LNCAP (cell line): ENCODE measurements at regions not wholly inside any gene's neighbourhood (a gene's known extent, or its start where the extent isn't known, plus 50 kb on each side); places are given as distances from the start of the nearest gene placed in this dataset.

Experiments
- TF ChIP-seq, protein P1 (sequence below): fragments of 450-650 bp; IDR thresholded peaks from 2 replicates; pipeline ENCODE4 v1.5.1; 2017; ENCODE audit warnings: mild to moderate bottlenecking

DNA sequence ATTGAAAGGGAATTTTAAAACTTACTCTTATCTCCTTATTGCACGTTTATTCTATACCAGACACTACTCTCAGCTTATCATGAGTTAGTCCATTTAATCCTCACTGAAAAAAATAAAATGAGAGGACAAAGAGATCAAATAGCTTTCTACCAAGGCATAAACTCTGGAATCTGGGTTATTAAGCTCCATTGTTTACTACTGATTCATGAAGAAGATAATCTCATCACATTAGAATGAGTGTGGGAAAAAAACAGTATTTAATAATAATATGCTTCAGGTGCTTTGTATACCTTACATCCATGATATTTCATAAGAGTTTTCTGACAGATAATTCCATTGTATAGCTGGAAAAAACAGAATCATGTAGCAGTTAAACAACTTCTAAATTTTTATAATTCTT is 1092.6 kb downstream of the TECRL start:
- TF ChIP-seq, protein P1, sequence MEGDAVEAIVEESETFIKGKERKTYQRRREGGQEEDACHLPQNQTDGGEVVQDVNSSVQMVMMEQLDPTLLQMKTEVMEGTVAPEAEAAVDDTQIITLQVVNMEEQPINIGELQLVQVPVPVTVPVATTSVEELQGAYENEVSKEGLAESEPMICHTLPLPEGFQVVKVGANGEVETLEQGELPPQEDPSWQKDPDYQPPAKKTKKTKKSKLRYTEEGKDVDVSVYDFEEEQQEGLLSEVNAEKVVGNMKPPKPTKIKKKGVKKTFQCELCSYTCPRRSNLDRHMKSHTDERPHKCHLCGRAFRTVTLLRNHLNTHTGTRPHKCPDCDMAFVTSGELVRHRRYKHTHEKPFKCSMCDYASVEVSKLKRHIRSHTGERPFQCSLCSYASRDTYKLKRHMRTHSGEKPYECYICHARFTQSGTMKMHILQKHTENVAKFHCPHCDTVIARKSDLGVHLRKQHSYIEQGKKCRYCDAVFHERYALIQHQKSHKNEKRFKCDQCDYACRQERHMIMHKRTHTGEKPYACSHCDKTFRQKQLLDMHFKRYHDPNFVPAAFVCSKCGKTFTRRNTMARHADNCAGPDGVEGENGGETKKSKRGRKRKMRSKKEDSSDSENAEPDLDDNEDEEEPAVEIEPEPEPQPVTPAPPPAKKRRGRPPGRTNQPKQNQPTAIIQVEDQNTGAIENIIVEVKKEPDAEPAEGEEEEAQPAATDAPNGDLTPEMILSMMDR, result no peak

DNA sequence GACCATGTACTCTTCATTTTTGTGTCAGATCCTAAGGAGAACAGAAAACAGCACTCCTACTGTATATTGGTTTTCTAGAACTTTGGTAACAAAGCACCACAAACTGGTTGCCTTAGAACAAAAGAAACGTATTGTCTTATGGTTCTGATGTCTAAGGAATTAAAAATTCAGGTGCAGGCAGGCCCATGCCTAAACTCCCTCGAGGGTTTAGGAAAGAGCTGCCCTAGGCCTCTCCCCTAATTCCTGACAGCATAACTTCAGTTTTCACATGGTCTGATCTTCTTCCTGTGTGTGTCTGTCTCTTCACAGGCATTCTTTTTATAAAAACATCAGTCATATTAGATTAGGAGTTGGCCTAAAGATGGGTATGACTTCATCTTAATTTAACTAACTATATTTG is 1093.6 kb downstream of the TECRL start:
- TF ChIP-seq, protein P1, result no peak

DNA sequence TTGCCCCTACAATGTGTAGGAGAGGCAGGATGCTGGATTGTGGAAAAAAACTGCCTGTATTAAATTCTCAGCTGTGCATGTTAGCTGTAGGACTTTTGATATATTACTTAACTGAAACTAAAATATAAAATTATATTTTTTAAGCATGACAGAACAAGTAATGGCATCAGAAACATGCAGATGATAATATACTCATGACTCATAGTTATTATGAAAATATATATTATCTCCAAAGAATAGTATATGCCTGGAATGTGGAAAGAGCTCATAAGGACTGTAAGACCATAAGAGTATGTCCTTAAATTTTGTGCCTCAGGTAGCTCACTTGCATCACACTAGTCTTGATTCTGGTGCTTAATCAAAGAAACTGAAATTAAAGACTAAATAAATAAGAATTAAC is 1100.6 kb downstream of the TECRL start:
- TF ChIP-seq, protein P1, result no peak

DNA sequence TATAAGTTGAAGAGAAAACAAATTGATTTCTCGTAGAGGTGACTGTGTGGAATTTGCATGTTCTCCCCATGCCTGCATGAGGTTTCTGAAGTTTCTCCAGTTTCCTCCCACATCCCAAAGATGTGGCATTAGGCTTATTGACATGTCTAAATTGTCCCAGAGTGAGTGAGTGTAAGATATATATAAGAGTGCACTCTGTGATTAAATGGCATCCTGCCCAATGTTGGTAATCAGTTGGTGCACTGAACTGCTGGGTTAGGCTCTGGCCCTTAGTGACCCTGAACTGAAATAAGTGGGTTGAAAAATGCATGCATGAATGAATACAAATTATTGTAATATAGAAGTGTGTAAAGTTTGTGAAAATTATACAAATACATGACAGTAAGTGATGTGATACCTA is 1106.5 kb downstream of the TECRL start:
- TF ChIP-seq, protein P1, result no peak

DNA sequence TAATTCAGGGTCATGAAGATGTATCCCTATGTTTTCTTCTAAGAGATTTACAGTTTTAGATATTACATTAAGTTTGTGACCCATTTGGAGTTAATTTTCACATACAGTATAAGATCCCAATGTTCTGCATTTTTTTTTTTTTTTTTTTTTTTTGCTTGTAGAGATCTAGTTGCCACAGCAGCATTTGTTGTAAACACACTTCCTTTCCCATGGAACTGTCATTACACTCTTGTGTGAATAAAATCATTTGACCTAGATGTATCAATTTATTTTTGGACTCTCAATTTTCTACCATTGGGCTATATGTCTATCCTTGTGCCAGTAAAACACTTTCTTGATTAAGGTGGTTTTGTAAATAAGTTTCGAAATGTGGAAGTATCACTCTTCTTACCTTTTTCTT is 1107.2 kb downstream of the TECRL start:
- TF ChIP-seq, protein P1, result no peak

DNA sequence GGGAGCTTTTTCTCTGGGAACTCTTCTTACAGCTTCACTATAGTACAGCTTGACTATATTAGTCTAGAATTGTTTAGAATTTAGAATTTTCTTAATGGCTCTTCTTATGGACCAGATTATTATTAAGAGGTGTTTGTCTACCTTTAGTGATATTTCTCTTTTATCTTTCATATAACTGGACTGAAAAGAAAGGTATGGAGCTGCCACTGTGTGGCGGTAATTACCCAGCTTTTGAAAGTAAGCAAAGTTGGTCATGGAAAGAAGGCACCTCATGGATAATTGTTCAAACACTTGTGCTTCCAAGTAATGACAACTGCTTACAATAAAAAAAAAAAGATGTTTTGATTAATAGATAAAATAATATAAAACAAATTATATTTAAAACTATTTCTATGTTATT is 1112.5 kb downstream of the TECRL start:
- TF ChIP-seq, protein P1, result peak; percentile 63

DNA sequence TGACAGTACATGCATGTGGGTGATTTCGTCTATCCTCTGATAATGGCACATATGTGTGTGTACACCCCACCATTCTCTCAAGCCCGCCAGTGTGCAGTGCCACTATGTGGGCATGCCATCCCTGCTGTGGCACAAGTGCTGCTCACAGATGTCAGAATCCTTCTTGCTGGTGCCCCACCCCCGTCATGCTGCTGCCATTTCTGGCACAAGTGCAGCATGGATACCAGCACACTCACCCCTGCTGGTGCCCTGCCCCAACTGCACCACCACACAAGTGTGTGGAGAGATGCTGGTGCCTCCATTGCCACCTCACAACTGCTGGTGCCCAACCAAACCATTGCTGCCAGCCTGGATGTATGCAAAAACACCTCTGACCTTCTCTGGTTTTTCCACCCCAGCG is 1133.8 kb downstream of the TECRL start:
- TF ChIP-seq, protein P1, result no peak

DNA sequence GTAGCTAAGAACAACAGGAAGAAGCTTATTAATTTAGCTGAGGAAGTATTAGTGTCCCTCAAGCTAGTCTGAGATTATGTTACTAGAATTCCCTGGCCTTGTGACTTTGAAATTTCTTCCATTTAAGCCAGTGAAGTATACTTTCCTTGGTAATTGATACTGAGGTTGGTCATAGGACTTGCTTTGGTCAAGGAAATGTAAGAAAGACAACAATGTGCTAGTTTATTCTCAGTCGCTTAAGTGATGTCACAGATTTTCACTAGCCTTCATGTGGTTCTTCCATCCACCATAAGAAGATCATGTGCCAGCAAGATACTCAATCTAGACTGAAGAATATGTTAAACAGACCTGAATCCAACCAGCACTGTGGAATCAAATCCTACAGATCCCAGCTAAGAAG is 1140.1 kb downstream of the TECRL start:
- TF ChIP-seq, protein P1, result no peak
